WTC11 (cell line): ENCODE measurements at regions not wholly inside any gene's neighbourhood (a gene's known extent, or its start where the extent isn't known, plus 50 kb on each side); places are given as distances from the start of the nearest gene placed in this dataset.

Experiments
- ATAC-seq: fragments of 200-7000 bp; cut with Tn5 transposase; 2 replicates; pipeline ENCODE4 v1.10.0; 2021; ENCODE audit warnings: mild to moderate bottlenecking, moderate library complexity
- CTCF ChIA-PET: fragments of 300-600 bp; sonication (Branson Sonifier 250); formaldehyde crosslinking; loops from one replicate; lab custom pipeline; 2021; ENCODE audit warnings: antibody characterized with exemption; lab: Charles Lee
- POLR2A ChIA-PET: fragments of 350-600 bp; sonication (Branson Sonifier 250); formaldehyde crosslinking; loops from one replicate; lab custom pipeline; 2021; ENCODE audit warnings: antibody characterized with exemption; lab: Charles Lee
- DNase-seq: peaks from one replicate; pipeline ENCODE4 v3.0.0; 2021; ENCODE audit warnings: low spot score
- H3K27ac Mint-ChIP-seq: 2 replicates; pipeline ENCODE4 v1.8.0; 2021; ENCODE audit warnings: mixed read lengths
- H3K27me3 Mint-ChIP-seq: 2 replicates; pipeline ENCODE4 v1.8.0; 2021; ENCODE audit warnings: low read depth, mild to moderate bottlenecking, moderate library complexity, mixed read lengths
- H3K36me3 Mint-ChIP-seq: 2 replicates; pipeline ENCODE4 v1.8.0; 2021; ENCODE audit warnings: mixed read lengths
- H3K4me1 Mint-ChIP-seq: 2 replicates; pipeline ENCODE4 v1.8.0; 2022; ENCODE audit warnings: mixed read lengths
- H3K4me3 Mint-ChIP-seq: 2 replicates; pipeline ENCODE4 v1.8.0; 2021; ENCODE audit warnings: mild to moderate bottlenecking, moderate library complexity, mixed read lengths
- H3K9me3 Mint-ChIP-seq: 2 replicates; pipeline ENCODE4 v1.8.0; 2021; ENCODE audit warnings: mixed read lengths
- ETV6 ChIP-seq: sonication (generic); formaldehyde crosslinking; IDR thresholded peaks from 2 replicates; pipeline ENCODE4 v1.8.1; 2022; ENCODE audit warnings: mild to moderate bottlenecking, missing genetic modification reagents
- FOXK1 ChIP-seq: sonication (generic); formaldehyde crosslinking; IDR thresholded peaks from 2 replicates; pipeline ENCODE4 v1.8.0; 2022; ENCODE audit warnings: mild to moderate bottlenecking, moderate library complexity, missing genetic modification reagents
- GABPB1 ChIP-seq: sonication (generic); formaldehyde crosslinking; IDR thresholded peaks from 2 replicates; pipeline ENCODE4 v1.8.1; 2023; ENCODE audit warnings: mild to moderate bottlenecking, missing genetic modification reagents
- KAT7 ChIP-seq: sonication (generic); formaldehyde crosslinking; IDR thresholded peaks from 2 replicates; pipeline ENCODE4 v1.8.1; 2023; ENCODE audit warnings: missing genetic modification reagents, mild to moderate bottlenecking, borderline replicate concordance
- NFE2L1 ChIP-seq: sonication (generic); formaldehyde crosslinking; IDR thresholded peaks from 2 replicates; pipeline ENCODE4 v1.8.1; 2023; ENCODE audit warnings: missing genetic modification reagents
- SMAD4 ChIP-seq: sonication (generic); formaldehyde crosslinking; IDR thresholded peaks from 2 replicates; pipeline ENCODE4 v1.8.0; 2022; ENCODE audit warnings: mild to moderate bottlenecking, missing genetic modification reagents
- SP1 ChIP-seq: sonication (generic); formaldehyde crosslinking; conservative IDR thresholded peaks from 2 replicates; pipeline ENCODE4 v1.8.1; 2022; ENCODE audit warnings: missing genetic modification reagents
- TEAD4 ChIP-seq: sonication (generic); formaldehyde crosslinking; IDR thresholded peaks from 2 replicates; pipeline ENCODE4 v1.8.0; 2022; ENCODE audit warnings: mild to moderate bottlenecking, missing genetic modification reagents
- ZNF396 ChIP-seq: fragments of 250-450 bp; sonication (Bioruptor Pico); IDR thresholded peaks from 2 replicates; pipeline ENCODE4 v1.8.0; 2021; ENCODE audit warnings: mild to moderate bottlenecking, moderate library complexity, borderline replicate concordance
- TF ChIP-seq, protein P1 (sequence below): sonication (generic); formaldehyde crosslinking; IDR thresholded peaks from 2 replicates; pipeline ENCODE4 v1.8.1; 2023; ENCODE audit warnings: mild to moderate bottlenecking, moderate library complexity, missing genetic modification reagents
- TF ChIP-seq, protein P2 (sequence below): sonication (generic); formaldehyde crosslinking; IDR thresholded peaks from 2 replicates; pipeline ENCODE4 v1.8.1; 2023; ENCODE audit warnings: mild to moderate bottlenecking, missing genetic modification reagents, moderate library complexity
- TF ChIP-seq, protein P3 (sequence below): fragments of 250-450 bp; sonication (Bioruptor Pico); IDR thresholded peaks from 2 replicates; pipeline ENCODE4 v2.1.2; 2022; ENCODE audit warnings: mild to moderate bottlenecking, moderate library complexity
- TF ChIP-seq, protein P4 (sequence below): sonication (generic); formaldehyde crosslinking; IDR thresholded peaks from 2 replicates; pipeline ENCODE4 v1.8.1; 2023; ENCODE audit warnings: mild to moderate bottlenecking, missing genetic modification reagents
- TF ChIP-seq, protein P5 (sequence below): sonication (generic); formaldehyde crosslinking; IDR thresholded peaks from 2 replicates; pipeline ENCODE4 v1.8.1; 2022; ENCODE audit warnings: mild to moderate bottlenecking, moderate library complexity, missing genetic modification reagents
- TF ChIP-seq, protein P6 (sequence below): sonication (generic); formaldehyde crosslinking; IDR thresholded peaks from 2 replicates; pipeline ENCODE4 v1.8.0; 2022; ENCODE audit warnings: mild to moderate bottlenecking, missing genetic modification reagents
- TF ChIP-seq, protein P7 (sequence below): sonication (generic); formaldehyde crosslinking; IDR thresholded peaks from 2 replicates; pipeline ENCODE4 v1.8.0; 2023; ENCODE audit warnings: missing genetic modification reagents, mild to moderate bottlenecking, borderline replicate concordance
- TF ChIP-seq, protein P8 (sequence below): sonication (generic); formaldehyde crosslinking; IDR thresholded peaks from 2 replicates; pipeline ENCODE4 v1.8.0; 2022; ENCODE audit warnings: missing genetic modification reagents

DNA sequence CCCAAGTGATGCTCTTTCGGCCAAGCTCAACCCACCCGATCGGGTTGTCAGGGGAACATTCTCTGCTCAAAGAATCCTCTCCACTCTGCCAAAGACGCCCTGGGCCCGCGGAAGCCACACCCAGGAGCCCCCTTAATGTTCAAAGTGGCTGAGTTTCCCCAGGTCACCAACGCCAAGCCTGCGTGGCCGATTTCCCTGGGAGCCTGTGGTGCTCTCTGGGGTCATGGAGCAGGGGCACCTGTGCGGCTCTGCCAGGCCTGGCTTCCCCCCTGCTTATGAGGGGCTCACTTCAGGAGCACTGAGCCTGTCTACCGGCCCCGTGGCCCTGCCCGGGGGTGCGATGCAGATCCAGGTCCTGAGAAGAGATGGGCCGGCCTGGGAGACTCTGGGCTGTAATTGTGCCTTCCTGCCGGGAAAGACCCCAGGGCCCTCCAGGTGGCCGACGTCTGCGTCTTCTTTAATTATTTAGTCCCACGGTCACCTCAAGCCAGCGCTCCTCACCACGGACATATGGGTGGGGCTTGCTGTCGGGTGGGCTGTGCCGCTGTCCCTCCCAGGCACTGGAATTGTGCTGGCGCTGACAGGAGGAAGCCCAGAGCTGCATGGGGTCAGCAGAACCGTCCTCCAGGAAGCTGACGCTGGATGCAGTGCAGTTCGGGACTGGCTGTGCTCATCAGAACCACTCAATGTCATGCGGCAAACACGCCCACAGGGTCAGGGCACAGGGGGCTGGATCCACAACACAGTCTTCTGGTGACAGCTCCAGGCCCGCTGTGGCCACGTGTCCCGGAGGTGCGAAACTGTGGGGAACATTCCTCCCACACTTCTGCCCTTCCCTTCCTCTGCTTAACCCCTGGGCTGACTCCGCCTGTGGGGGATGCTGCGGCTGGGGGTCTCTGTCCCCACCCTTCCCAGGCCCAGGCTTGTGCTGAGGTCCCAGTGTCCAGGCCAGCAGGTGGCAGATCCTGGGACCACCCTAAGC is 267.6 kb upstream of the SFSWAP start:
- no peaks in the 10 kb centered on the region for H3K36me3 Mint-ChIP-seq
- ATAC-seq (no peak), DNase-seq (no peak)
- ChIA-PET POLR2A (no interaction called here), CTCF (interaction anchor here (1.1 kb wide), 1 partner anchor 9 kb away, joined by 3 read pairs; no protein-coding TSS in a partner anchor)
- H3K4me1 Mint-ChIP-seq = peaks cover 16% of the 10 kb centered on the region
- no peak overlapping the region for H3K27ac Mint-ChIP-seq
- TF ChIP-seq, protein P1, sequence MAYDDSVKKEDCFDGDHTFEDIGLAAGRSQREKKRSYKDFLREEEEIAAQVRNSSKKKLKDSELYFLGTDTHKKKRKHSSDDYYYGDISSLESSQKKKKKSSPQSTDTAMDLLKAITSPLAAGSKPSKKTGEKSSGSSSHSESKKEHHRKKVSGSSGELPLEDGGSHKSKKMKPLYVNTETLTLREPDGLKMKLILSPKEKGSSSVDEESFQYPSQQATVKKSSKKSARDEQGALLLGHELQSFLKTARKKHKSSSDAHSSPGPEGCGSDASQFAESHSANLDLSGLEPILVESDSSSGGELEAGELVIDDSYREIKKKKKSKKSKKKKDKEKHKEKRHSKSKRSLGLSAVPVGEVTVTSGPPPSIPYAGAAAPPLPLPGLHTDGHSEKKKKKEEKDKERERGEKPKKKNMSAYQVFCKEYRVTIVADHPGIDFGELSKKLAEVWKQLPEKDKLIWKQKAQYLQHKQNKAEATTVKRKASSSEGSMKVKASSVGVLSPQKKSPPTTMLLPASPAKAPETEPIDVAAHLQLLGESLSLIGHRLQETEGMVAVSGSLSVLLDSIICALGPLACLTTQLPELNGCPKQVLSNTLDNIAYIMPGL (CRISPR knock-in tag) = no peak
- TF ChIP-seq NFE2L1 = no peak
- no peak for TF ChIP-seq GABPB1 (CRISPR knock-in tag)
- no peak for TF ChIP-seq ZNF396 (CRISPR knock-in tag)
- no peak for TF ChIP-seq FOXK1 (CRISPR knock-in tag)
- TF ChIP-seq, protein P2, sequence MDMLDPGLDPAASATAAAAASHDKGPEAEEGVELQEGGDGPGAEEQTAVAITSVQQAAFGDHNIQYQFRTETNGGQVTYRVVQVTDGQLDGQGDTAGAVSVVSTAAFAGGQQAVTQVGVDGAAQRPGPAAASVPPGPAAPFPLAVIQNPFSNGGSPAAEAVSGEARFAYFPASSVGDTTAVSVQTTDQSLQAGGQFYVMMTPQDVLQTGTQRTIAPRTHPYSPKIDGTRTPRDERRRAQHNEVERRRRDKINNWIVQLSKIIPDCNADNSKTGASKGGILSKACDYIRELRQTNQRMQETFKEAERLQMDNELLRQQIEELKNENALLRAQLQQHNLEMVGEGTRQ (CRISPR knock-in tag) = no peak
- TF ChIP-seq, protein P3, sequence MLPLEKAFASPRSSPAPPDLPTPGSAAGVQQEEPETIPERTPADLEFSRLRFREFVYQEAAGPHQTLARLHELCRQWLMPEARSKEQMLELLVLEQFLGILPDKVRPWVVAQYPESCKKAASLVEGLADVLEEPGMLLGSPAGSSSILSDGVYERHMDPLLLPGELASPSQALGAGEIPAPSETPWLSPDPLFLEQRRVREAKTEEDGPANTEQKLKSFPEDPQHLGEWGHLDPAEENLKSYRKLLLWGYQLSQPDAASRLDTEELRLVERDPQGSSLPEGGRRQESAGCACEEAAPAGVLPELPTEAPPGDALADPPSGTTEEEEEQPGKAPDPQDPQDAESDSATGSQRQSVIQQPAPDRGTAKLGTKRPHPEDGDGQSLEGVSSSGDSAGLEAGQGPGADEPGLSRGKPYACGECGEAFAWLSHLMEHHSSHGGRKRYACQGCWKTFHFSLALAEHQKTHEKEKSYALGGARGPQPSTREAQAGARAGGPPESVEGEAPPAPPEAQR (CRISPR knock-in tag) = no peak
- TF ChIP-seq, protein P4, sequence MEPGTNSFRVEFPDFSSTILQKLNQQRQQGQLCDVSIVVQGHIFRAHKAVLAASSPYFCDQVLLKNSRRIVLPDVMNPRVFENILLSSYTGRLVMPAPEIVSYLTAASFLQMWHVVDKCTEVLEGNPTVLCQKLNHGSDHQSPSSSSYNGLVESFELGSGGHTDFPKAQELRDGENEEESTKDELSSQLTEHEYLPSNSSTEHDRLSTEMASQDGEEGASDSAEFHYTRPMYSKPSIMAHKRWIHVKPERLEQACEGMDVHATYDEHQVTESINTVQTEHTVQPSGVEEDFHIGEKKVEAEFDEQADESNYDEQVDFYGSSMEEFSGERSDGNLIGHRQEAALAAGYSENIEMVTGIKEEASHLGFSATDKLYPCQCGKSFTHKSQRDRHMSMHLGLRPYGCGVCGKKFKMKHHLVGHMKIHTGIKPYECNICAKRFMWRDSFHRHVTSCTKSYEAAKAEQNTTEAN (CRISPR knock-in tag) = no peak
- no peak for TF ChIP-seq SMAD4 (CRISPR knock-in tag)
- TF ChIP-seq, protein P5, sequence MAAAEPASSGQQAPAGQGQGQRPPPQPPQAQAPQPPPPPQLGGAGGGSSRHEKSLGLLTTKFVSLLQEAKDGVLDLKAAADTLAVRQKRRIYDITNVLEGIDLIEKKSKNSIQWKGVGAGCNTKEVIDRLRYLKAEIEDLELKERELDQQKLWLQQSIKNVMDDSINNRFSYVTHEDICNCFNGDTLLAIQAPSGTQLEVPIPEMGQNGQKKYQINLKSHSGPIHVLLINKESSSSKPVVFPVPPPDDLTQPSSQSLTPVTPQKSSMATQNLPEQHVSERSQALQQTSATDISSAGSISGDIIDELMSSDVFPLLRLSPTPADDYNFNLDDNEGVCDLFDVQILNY = no peak
- no peak for TF ChIP-seq ETV6 (CRISPR knock-in tag)
- TF ChIP-seq SP1 (CRISPR knock-in tag) = no peak
- TF ChIP-seq KAT7 (CRISPR knock-in tag) = no peak
- TF ChIP-seq, protein P6, sequence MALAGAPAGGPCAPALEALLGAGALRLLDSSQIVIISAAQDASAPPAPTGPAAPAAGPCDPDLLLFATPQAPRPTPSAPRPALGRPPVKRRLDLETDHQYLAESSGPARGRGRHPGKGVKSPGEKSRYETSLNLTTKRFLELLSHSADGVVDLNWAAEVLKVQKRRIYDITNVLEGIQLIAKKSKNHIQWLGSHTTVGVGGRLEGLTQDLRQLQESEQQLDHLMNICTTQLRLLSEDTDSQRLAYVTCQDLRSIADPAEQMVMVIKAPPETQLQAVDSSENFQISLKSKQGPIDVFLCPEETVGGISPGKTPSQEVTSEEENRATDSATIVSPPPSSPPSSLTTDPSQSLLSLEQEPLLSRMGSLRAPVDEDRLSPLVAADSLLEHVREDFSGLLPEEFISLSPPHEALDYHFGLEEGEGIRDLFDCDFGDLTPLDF (CRISPR knock-in tag) = no peak
- TF ChIP-seq, protein P7, sequence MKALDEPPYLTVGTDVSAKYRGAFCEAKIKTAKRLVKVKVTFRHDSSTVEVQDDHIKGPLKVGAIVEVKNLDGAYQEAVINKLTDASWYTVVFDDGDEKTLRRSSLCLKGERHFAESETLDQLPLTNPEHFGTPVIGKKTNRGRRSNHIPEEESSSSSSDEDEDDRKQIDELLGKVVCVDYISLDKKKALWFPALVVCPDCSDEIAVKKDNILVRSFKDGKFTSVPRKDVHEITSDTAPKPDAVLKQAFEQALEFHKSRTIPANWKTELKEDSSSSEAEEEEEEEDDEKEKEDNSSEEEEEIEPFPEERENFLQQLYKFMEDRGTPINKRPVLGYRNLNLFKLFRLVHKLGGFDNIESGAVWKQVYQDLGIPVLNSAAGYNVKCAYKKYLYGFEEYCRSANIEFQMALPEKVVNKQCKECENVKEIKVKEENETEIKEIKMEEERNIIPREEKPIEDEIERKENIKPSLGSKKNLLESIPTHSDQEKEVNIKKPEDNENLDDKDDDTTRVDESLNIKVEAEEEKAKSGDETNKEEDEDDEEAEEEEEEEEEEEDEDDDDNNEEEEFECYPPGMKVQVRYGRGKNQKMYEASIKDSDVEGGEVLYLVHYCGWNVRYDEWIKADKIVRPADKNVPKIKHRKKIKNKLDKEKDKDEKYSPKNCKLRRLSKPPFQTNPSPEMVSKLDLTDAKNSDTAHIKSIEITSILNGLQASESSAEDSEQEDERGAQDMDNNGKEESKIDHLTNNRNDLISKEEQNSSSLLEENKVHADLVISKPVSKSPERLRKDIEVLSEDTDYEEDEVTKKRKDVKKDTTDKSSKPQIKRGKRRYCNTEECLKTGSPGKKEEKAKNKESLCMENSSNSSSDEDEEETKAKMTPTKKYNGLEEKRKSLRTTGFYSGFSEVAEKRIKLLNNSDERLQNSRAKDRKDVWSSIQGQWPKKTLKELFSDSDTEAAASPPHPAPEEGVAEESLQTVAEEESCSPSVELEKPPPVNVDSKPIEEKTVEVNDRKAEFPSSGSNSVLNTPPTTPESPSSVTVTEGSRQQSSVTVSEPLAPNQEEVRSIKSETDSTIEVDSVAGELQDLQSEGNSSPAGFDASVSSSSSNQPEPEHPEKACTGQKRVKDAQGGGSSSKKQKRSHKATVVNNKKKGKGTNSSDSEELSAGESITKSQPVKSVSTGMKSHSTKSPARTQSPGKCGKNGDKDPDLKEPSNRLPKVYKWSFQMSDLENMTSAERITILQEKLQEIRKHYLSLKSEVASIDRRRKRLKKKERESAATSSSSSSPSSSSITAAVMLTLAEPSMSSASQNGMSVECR (CRISPR knock-in tag) = no peak
- TF ChIP-seq, protein P8, sequence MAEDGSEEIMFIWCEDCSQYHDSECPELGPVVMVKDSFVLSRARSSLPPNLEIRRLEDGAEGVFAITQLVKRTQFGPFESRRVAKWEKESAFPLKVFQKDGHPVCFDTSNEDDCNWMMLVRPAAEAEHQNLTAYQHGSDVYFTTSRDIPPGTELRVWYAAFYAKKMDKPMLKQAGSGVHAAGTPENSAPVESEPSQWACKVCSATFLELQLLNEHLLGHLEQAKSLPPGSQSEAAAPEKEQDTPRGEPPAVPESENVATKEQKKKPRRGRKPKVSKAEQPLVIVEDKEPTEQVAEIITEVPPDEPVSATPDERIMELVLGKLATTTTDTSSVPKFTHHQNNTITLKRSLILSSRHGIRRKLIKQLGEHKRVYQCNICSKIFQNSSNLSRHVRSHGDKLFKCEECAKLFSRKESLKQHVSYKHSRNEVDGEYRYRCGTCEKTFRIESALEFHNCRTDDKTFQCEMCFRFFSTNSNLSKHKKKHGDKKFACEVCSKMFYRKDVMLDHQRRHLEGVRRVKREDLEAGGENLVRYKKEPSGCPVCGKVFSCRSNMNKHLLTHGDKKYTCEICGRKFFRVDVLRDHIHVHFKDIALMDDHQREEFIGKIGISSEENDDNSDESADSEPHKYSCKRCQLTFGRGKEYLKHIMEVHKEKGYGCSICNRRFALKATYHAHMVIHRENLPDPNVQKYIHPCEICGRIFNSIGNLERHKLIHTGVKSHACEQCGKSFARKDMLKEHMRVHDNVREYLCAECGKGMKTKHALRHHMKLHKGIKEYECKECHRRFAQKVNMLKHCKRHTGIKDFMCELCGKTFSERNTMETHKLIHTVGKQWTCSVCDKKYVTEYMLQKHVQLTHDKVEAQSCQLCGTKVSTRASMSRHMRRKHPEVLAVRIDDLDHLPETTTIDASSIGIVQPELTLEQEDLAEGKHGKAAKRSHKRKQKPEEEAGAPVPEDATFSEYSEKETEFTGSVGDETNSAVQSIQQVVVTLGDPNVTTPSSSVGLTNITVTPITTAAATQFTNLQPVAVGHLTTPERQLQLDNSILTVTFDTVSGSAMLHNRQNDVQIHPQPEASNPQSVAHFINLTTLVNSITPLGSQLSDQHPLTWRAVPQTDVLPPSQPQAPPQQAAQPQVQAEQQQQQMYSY (CRISPR knock-in tag) = no peak
- no peak for TF ChIP-seq TEAD4 (CRISPR knock-in tag)
- no peaks in the 10 kb centered on the region for H3K9me3 Mint-ChIP-seq
- no peaks in the 10 kb centered on the region for H3K27me3 Mint-ChIP-seq
- H3K4me3 Mint-ChIP-seq = no peak overlapping the region
